ENCODE measurements at regions not wholly inside any gene's neighbourhood (a gene's known extent, or its start where the extent isn't known, plus 50 kb on each side); places are given as distances from the start of the nearest gene placed in this dataset.

DNA sequence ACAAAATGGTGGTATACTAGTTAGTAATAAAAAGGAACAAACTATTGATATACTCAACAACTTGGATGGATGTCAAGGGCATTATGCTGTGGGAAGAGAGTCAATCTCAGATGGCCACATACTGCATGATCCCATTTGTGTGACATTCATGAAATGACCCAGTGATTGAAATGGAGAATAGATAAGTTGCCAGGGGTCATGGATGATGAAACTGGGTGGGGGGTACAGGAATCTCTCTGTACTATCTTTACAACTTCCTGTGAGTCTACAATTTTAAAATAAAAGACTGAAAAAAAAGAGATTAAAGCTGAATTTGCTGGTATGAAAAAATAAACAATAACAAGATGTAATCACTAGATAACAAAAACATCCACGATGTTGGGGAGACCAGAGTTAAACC is 70.5 kb upstream of the CDYL2 start:
- TF ChIP-seq, protein P1, sequence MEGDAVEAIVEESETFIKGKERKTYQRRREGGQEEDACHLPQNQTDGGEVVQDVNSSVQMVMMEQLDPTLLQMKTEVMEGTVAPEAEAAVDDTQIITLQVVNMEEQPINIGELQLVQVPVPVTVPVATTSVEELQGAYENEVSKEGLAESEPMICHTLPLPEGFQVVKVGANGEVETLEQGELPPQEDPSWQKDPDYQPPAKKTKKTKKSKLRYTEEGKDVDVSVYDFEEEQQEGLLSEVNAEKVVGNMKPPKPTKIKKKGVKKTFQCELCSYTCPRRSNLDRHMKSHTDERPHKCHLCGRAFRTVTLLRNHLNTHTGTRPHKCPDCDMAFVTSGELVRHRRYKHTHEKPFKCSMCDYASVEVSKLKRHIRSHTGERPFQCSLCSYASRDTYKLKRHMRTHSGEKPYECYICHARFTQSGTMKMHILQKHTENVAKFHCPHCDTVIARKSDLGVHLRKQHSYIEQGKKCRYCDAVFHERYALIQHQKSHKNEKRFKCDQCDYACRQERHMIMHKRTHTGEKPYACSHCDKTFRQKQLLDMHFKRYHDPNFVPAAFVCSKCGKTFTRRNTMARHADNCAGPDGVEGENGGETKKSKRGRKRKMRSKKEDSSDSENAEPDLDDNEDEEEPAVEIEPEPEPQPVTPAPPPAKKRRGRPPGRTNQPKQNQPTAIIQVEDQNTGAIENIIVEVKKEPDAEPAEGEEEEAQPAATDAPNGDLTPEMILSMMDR (IDR thresholded peaks at IDR 0.05), result no peak
- TF ChIP-seq POLR2A (IDR thresholded peaks at IDR 0.05), result no peak
- no peak for TF ChIP-seq POLR2AphosphoS5 (IDR thresholded peaks at IDR 0.05)
- intact Hi-C loops (cut with DNase I; ENCODE audit: low total_unique reads), result no loop called here
- H3K27me3 ChIP-seq, result no peaks in the 10 kb centered on the region
- no peak for DNase-seq (ENCODE audit: low spot score in 2 of 2)
- H3K27ac ChIP-seq, result no peak overlapping the region
- H3K9me3 ChIP-seq, result no peaks in the 10 kb centered on the region
- H3K4me3 ChIP-seq, result no peak overlapping the region
- no peaks in the 10 kb centered on the region for H3K36me3 ChIP-seq
- no peaks in the 10 kb centered on the region for H3K4me1 ChIP-seq

DNA sequence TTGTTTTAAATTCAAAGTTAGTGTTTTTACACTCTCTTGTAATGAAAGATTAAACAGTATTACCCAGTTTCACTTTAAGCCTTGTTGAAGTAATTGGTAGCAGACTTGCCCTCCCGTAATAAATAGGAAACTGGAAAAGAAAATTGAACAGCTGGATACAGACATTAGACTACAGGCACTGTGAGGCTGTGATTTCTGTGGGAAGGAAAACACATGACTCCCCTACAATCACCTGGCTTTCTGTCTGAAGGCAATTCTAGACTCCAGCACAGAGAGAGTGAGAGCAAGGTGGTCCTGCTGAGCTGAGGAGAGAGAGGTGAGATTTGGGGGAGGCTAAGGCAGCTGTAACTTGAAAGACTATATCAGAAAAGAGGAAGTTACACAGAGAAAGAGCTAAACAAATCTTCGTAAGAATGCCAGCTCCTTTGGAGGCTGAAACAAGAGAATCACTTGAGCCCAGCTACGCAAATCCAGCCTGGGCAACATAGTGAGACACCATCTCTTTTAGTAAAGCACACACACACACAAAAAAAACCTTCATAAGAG is 57.8 kb upstream of the CDYL2 start:
- DNase-seq (ENCODE audit: low spot score in 2 of 2), result no peak
- TF ChIP-seq POLR2AphosphoS5 (IDR thresholded peaks at IDR 0.05) (no peak), POLR2A (IDR thresholded peaks at IDR 0.05) (no peak)
- TF ChIP-seq, protein P1 (IDR thresholded peaks at IDR 0.05), result no peak
- Histone ChIP-seq H3K27me3 (no peaks in the 10 kb centered on the region), H3K4me3 (no peak overlapping the region), H3K9me3 (peaks cover 0 to 6% of the 10 kb centered on the region in 2 donors), H3K36me3 (no peaks in the 10 kb centered on the region), H3K4me1 (no peaks in the 10 kb centered on the region), H3K27ac (no peak overlapping the region)
- intact Hi-C loops (cut with DNase I; ENCODE audit: low total_unique reads), result no loop called here
